ENCODE measurements at regions not wholly inside any gene's neighbourhood (a gene's known extent, or its start where the extent isn't known, plus 50 kb on each side); places are given as distances from the start of the nearest gene placed in this dataset.

- ATAC-seq (no peak), DNase-seq (no peak)
- no peak overlapping the region for H3K4me3 ChIP-seq (ENCODE audit: low read length)
- H3K27ac ChIP-seq (ENCODE audit: low read depth, low read length) = no peak overlapping the region
- H3K36me3 ChIP-seq (ENCODE audit: control insufficient read depth in 2 of 3, insufficient read depth in 3 of 3, low read length in 3 of 3) = no peaks in the 10 kb centered on the region
- no peak overlapping the region for H3K4me3 Mint-ChIP-seq
- no peaks in the 10 kb centered on the region for H3K36me3 Mint-ChIP-seq
- no peaks in the 10 kb centered on the region for H3K4me1 ChIP-seq (ENCODE audit: control insufficient read depth in 2 of 2, insufficient read depth in 2 of 2, low read length in 2 of 2)
- H3K4me1 Mint-ChIP-seq = no peaks in the 10 kb centered on the region
- peaks cover 0 to 5% (median 1%) of the 10 kb centered on the region in 11 donors for H3K9me3 Mint-ChIP-seq
- no peaks in the 10 kb centered on the region for H3K27me3 ChIP-seq (ENCODE audit: control insufficient read depth in 2 of 2, insufficient read depth in 2 of 2, low read length in 2 of 2)
- no peaks in the 10 kb centered on the region for H3K9me3 ChIP-seq (ENCODE audit: control insufficient read depth in 2 of 3, low read length in 3 of 3)
- intact Hi-C loops (cut with micrococcal nuclease) = no loop called here
- ChIA-PET CTCF (no interaction called here), POLR2A (no interaction called here)
- H3K27ac Mint-ChIP-seq = no peak overlapping the region
- no peaks in the 10 kb centered on the region for H3K27me3 Mint-ChIP-seq
These were observed 371.0 kb downstream of the MEIS1 start for GRCh38 chr2:66805968-66806367.

- Histone ChIP-seq H3K9me3 (ENCODE audit: control insufficient read depth in 2 of 3, low read length in 3 of 3) (no peaks in the 10 kb centered on the region), H3K27me3 (ENCODE audit: control insufficient read depth in 2 of 2, insufficient read depth in 2 of 2, low read length in 2 of 2) (no peaks in the 10 kb centered on the region), H3K36me3 (ENCODE audit: control insufficient read depth in 2 of 3, insufficient read depth in 3 of 3, low read length in 3 of 3) (no peaks in the 10 kb centered on the region), H3K4me3 (ENCODE audit: low read length) (no peak overlapping the region), H3K27ac (ENCODE audit: low read depth, low read length) (no peak overlapping the region), H3K4me1 (ENCODE audit: control insufficient read depth in 2 of 2, insufficient read depth in 2 of 2, low read length in 2 of 2) (no peaks in the 10 kb centered on the region)
- no peak for DNase-seq
- CTCF ChIA-PET = no interaction called here
- Mint-ChIP-seq H3K4me1 (no peaks in the 10 kb centered on the region), H3K27ac (no peak overlapping the region), H3K27me3 (no peaks in the 10 kb centered on the region), H3K9me3 (peaks cover 0 to 10% (median 0%) of the 10 kb centered on the region in 11 donors), H3K4me3 (no peak overlapping the region), H3K36me3 (no peaks in the 10 kb centered on the region)
- ATAC-seq = no peak
- POLR2A ChIA-PET = no interaction called here
- intact Hi-C loops (cut with micrococcal nuclease) = no loop called here
These were observed 378.6 kb downstream of the MEIS1 start for GRCh38 chr2:66813525-66813924.

- DNase-seq (no peak), ATAC-seq (no peak)
- POLR2A ChIA-PET = no interaction called here
- peaks cover 0 to 10% (median 2%) of the 10 kb centered on the region in 11 donors for H3K9me3 Mint-ChIP-seq
- Histone ChIP-seq H3K27me3 (ENCODE audit: control insufficient read depth in 2 of 2, insufficient read depth in 2 of 2, low read length in 2 of 2) (no peaks in the 10 kb centered on the region), H3K9me3 (ENCODE audit: control insufficient read depth in 2 of 3, low read length in 3 of 3) (no peaks in the 10 kb centered on the region), H3K4me3 (ENCODE audit: low read length) (no peak overlapping the region), H3K4me1 (ENCODE audit: control insufficient read depth in 2 of 2, insufficient read depth in 2 of 2, low read length in 2 of 2) (no peaks in the 10 kb centered on the region), H3K36me3 (ENCODE audit: control insufficient read depth in 2 of 3, insufficient read depth in 3 of 3, low read length in 3 of 3) (no peaks in the 10 kb centered on the region), H3K27ac (ENCODE audit: low read depth, low read length) (no peak overlapping the region)
- H3K4me1 Mint-ChIP-seq = no peaks in the 10 kb centered on the region
- no peaks in the 10 kb centered on the region for H3K36me3 Mint-ChIP-seq
- H3K4me3 Mint-ChIP-seq = no peak overlapping the region
- no peaks in the 10 kb centered on the region for H3K27me3 Mint-ChIP-seq
- H3K27ac Mint-ChIP-seq = no peak overlapping the region
- intact Hi-C loops (cut with micrococcal nuclease) = no loop called here
- CTCF ChIA-PET = no interaction called here
These were observed 379.1 kb downstream of the MEIS1 start for GRCh38 chr2:66813976-66814375.

- POLR2A ChIA-PET = no interaction called here
- H3K4me1 Mint-ChIP-seq = no peaks in the 10 kb centered on the region
- intact Hi-C loops (cut with micrococcal nuclease) = no loop called here
These were observed 380.0 kb downstream of the MEIS1 start for GRCh38 chr2:66814916-66815315.

GRCh38 chr2:66815886-66816285 is 381.0 kb downstream of the MEIS1 start:
- no peak for ATAC-seq

More at GRCh38 chr2:66814916-66815315, 380.0 kb downstream of the MEIS1 start:
- CTCF ChIA-PET = no interaction called here
- H3K4me3 ChIP-seq (ENCODE audit: low read length) = no peak overlapping the region
- Mint-ChIP-seq H3K27ac (no peak overlapping the region), H3K4me3 (no peak overlapping the region), H3K27me3 (no peaks in the 10 kb centered on the region), H3K9me3 (peaks cover 0 to 8% (median 3%) of the 10 kb centered on the region in 11 donors), H3K36me3 (no peaks in the 10 kb centered on the region)
- ATAC-seq = no peak
- H3K27me3 ChIP-seq (ENCODE audit: control insufficient read depth in 2 of 2, insufficient read depth in 2 of 2, low read length in 2 of 2) = no peaks in the 10 kb centered on the region
- no peaks in the 10 kb centered on the region for H3K9me3 ChIP-seq (ENCODE audit: control insufficient read depth in 2 of 3, low read length in 3 of 3)
- no peak overlapping the region for H3K27ac ChIP-seq (ENCODE audit: low read depth, low read length)
- no peaks in the 10 kb centered on the region for H3K36me3 ChIP-seq (ENCODE audit: control insufficient read depth in 2 of 3, insufficient read depth in 3 of 3, low read length in 3 of 3)
- no peaks in the 10 kb centered on the region for H3K4me1 ChIP-seq (ENCODE audit: control insufficient read depth in 2 of 2, insufficient read depth in 2 of 2, low read length in 2 of 2)
- no peak for DNase-seq

GRCh38 chr2:66821168-66821567 is 386.2 kb downstream of the MEIS1 start:
- H3K4me3 Mint-ChIP-seq = no peak overlapping the region
- H3K9me3 Mint-ChIP-seq = peaks cover 0 to 15% (median 4%) of the 10 kb centered on the region in 11 donors
- H3K4me3 ChIP-seq (ENCODE audit: low read length) = no peak overlapping the region
- no peaks in the 10 kb centered on the region for H3K27me3 Mint-ChIP-seq
- H3K4me1 Mint-ChIP-seq = no peaks in the 10 kb centered on the region
- ChIA-PET CTCF (no interaction called here), POLR2A (no interaction called here)
- H3K9me3 ChIP-seq (ENCODE audit: control insufficient read depth in 2 of 3, low read length in 3 of 3) = no peaks in the 10 kb centered on the region
- no peaks in the 10 kb centered on the region for H3K36me3 ChIP-seq (ENCODE audit: control insufficient read depth in 2 of 3, insufficient read depth in 3 of 3, low read length in 3 of 3)
- H3K27ac ChIP-seq (ENCODE audit: low read depth, low read length) = no peak overlapping the region
- no peaks in the 10 kb centered on the region for H3K4me1 ChIP-seq (ENCODE audit: control insufficient read depth in 2 of 2, insufficient read depth in 2 of 2, low read length in 2 of 2)
- H3K27ac Mint-ChIP-seq = no peak overlapping the region
- no peak for ATAC-seq
- H3K27me3 ChIP-seq (ENCODE audit: control insufficient read depth in 2 of 2, insufficient read depth in 2 of 2, low read length in 2 of 2) = no peaks in the 10 kb centered on the region
- intact Hi-C loops (cut with micrococcal nuclease) = no loop called here
- DNase-seq = no peak
- H3K36me3 Mint-ChIP-seq = no peaks in the 10 kb centered on the region

More at GRCh38 chr2:66815886-66816285, 381.0 kb downstream of the MEIS1 start:
- Mint-ChIP-seq H3K9me3 (peaks cover 0 to 9% (median 5%) of the 10 kb centered on the region in 11 donors), H3K27me3 (no peaks in the 10 kb centered on the region), H3K27ac (no peak overlapping the region), H3K4me3 (no peak overlapping the region), H3K4me1 (no peaks in the 10 kb centered on the region), H3K36me3 (no peaks in the 10 kb centered on the region)
- Histone ChIP-seq H3K4me1 (ENCODE audit: control insufficient read depth in 2 of 2, insufficient read depth in 2 of 2, low read length in 2 of 2) (no peaks in the 10 kb centered on the region), H3K27ac (ENCODE audit: low read depth, low read length) (no peak overlapping the region), H3K4me3 (ENCODE audit: low read length) (no peak overlapping the region), H3K9me3 (ENCODE audit: control insufficient read depth in 2 of 3, low read length in 3 of 3) (no peaks in the 10 kb centered on the region), H3K36me3 (ENCODE audit: control insufficient read depth in 2 of 3, insufficient read depth in 3 of 3, low read length in 3 of 3) (no peaks in the 10 kb centered on the region), H3K27me3 (ENCODE audit: control insufficient read depth in 2 of 2, insufficient read depth in 2 of 2, low read length in 2 of 2) (no peaks in the 10 kb centered on the region)
- CTCF ChIA-PET = no interaction called here
- no peak for DNase-seq
- intact Hi-C loops (cut with micrococcal nuclease) = no loop called here
- POLR2A ChIA-PET = no interaction called here

GRCh38 chr2:66822186-66822585 is 387.3 kb downstream of the MEIS1 start:
- Histone ChIP-seq H3K27ac (ENCODE audit: low read depth, low read length) (no peak overlapping the region), H3K36me3 (ENCODE audit: control insufficient read depth in 2 of 3, insufficient read depth in 3 of 3, low read length in 3 of 3) (no peaks in the 10 kb centered on the region), H3K27me3 (ENCODE audit: control insufficient read depth in 2 of 2, insufficient read depth in 2 of 2, low read length in 2 of 2) (no peaks in the 10 kb centered on the region), H3K4me1 (ENCODE audit: control insufficient read depth in 2 of 2, insufficient read depth in 2 of 2, low read length in 2 of 2) (no peaks in the 10 kb centered on the region), H3K9me3 (ENCODE audit: control insufficient read depth in 2 of 3, low read length in 3 of 3) (no peaks in the 10 kb centered on the region), H3K4me3 (ENCODE audit: low read length) (no peak overlapping the region)
- Mint-ChIP-seq H3K4me3 (no peak overlapping the region), H3K9me3 (peaks cover 0 to 16% (median 3%) of the 10 kb centered on the region in 11 donors), H3K27ac (no peak overlapping the region), H3K4me1 (no peaks in the 10 kb centered on the region), H3K27me3 (no peaks in the 10 kb centered on the region), H3K36me3 (no peaks in the 10 kb centered on the region)
- ATAC-seq (no peak), DNase-seq (no peak)
- intact Hi-C loops (cut with micrococcal nuclease) = no loop called here
- CTCF ChIA-PET = no interaction called here
- POLR2A ChIA-PET = no interaction called here
